NT2/D1 (cell line): ENCODE measurements at regions not wholly inside any gene's neighbourhood (a gene's known extent, or its start where the extent isn't known, plus 50 kb on each side); places are given as distances from the start of the nearest gene placed in this dataset.

Experiments
- YY1 ChIP-seq: IDR thresholded peaks from 2 replicates; pipeline ENCODE4 v1.6.1; 2011; ENCODE audit not compliant: insufficient read length, insufficient read depth
- ZNF274 ChIP-seq: IDR thresholded peaks from 2 replicates; pipeline ENCODE4 v1.6.1; 2011; ENCODE audit warnings: mild to moderate bottlenecking, low read depth, low read length

GRCh38 chr3:1752205-1752604 is 346.5 kb upstream of the CNTN4 start:
- TF ChIP-seq ZNF274 (no peak), YY1 (no peak)
